Neuronal stem cell (in vitro differentiated cells): ENCODE measurements at regions not wholly inside any gene's neighbourhood (a gene's known extent, or its start where the extent isn't known, plus 50 kb on each side); places are given as distances from the start of the nearest gene placed in this dataset.
"Not testable (repeated sequence)": the region's sequence is repeated elsewhere in the genome, so short reads cannot be mapped to it uniquely, and the experiment has no call there.

Experiments used
- DNase-seq: peaks from one replicate; pipeline ENCODE4 v3.0.0-alpha.2; 2013; ENCODE audit warnings: low spot score
- H2AFZ ChIP-seq: one replicate; pipeline ENCODE4 v1.6.1; 2013; ENCODE audit warnings: mild to moderate bottlenecking, low read length, inconsistent platforms
- H2AK5ac ChIP-seq: 2 replicates; pipeline ENCODE4 v1.6.1; 2013; ENCODE audit warnings: low read depth, mild to moderate bottlenecking, inconsistent platforms, low read length, moderate library complexity, mixed read lengths
- H2BK120ac ChIP-seq: 2 replicates; pipeline ENCODE4 v1.6.1; 2013; ENCODE audit warnings: low read depth, mild to moderate bottlenecking, inconsistent platforms, low read length, moderate library complexity, mixed read lengths
- H2BK12ac ChIP-seq: one replicate; pipeline ENCODE4 v1.6.1; 2013; ENCODE audit warnings: low read length, inconsistent platforms
- H2BK15ac ChIP-seq: 2 replicates; pipeline ENCODE4 v1.6.1; 2013; ENCODE audit warnings: mild to moderate bottlenecking, low read length, inconsistent platforms, mixed read lengths
- H2BK5ac ChIP-seq: one replicate; pipeline ENCODE4 v1.6.1; 2013; ENCODE audit warnings: inconsistent platforms, mild to moderate bottlenecking, low read length, moderate library complexity
- H3K14ac ChIP-seq: one replicate; pipeline ENCODE4 v1.6.1; 2013; ENCODE audit warnings: low read length, inconsistent platforms
- H3K18ac ChIP-seq: 2 replicates; pipeline ENCODE4 v1.6.1; 2013; ENCODE audit warnings: low read length, inconsistent platforms
- H3K23ac ChIP-seq: 2 replicates; pipeline ENCODE4 v1.6.1; 2013; ENCODE audit warnings: low read depth, mild to moderate bottlenecking, mixed read lengths, low read length, inconsistent platforms; ENCODE audit not compliant: poor library complexity
- H3K27ac ChIP-seq: replicated peaks from 3 replicates; pipeline ENCODE4 v1.5.1; 2013; ENCODE audit warnings: low read length, inconsistent platforms
- H3K27me3 ChIP-seq, 3 experiments: 2 replicates each; pipeline ENCODE4 v1.6.1; 2013; ENCODE audit warnings: low read length in 3 of 3, mild to moderate bottlenecking in 2 of 3, inconsistent platforms in 1 of 3, low read depth in 1 of 3, mixed read lengths in 1 of 3, moderate library complexity in 1 of 3; ENCODE audit not compliant: control insufficient read depth in 3 of 3, insufficient read depth in 3 of 3
- H3K36me3 ChIP-seq, 2 donors: replicated peaks in 1 of 2; 2 replicates each; pipeline ENCODE4 v1.6.1; 2013; ENCODE audit warnings: low read length in 2 of 2; ENCODE audit not compliant: control insufficient read depth in 2 of 2, insufficient read depth in 2 of 2
- H3K4ac ChIP-seq: 2 replicates; pipeline ENCODE4 v1.6.1; 2013; ENCODE audit warnings: inconsistent platforms, mild to moderate bottlenecking, low read length, moderate library complexity
- H3K4me1 ChIP-seq, 2 donors: 1 replicate in 1 of 2; 2 replicates in 1 of 2; pipeline ENCODE4 v1.6.1; 2013; ENCODE audit warnings: low read length in 2 of 2, low read depth in 1 of 2; ENCODE audit not compliant: control insufficient read depth in 2 of 2, insufficient read depth in 1 of 2
- H3K4me2 ChIP-seq: one replicate; pipeline ENCODE4 v1.6.1; 2013; ENCODE audit warnings: mild to moderate bottlenecking, low read length, inconsistent platforms; ENCODE audit not compliant: insufficient read depth, poor library complexity, severe bottlenecking
- H3K4me3 ChIP-seq, 2 donors: 2 replicates each; pipeline ENCODE4 v1.5.1; 2013; ENCODE audit warnings: low read length in 2 of 2, mild to moderate bottlenecking in 2 of 2, inconsistent platforms in 1 of 2, moderate library complexity in 1 of 2
- H3K79me1 ChIP-seq: one replicate; pipeline ENCODE4 v1.6.1; 2013; ENCODE audit warnings: low read depth, mild to moderate bottlenecking, inconsistent platforms, low read length, moderate library complexity
- H3K9ac ChIP-seq: one replicate; pipeline ENCODE4 v1.6.1; 2013; ENCODE audit warnings: mild to moderate bottlenecking, low read depth, low read length, inconsistent platforms; ENCODE audit not compliant: poor library complexity
- H3K9me3 ChIP-seq, 2 donors: replicated peaks in 1 of 2; 2 replicates each; pipeline versions ENCODE3 to v1.6.1; 2013; ENCODE audit warnings: low read length in 2 of 2, mild to moderate bottlenecking in 2 of 2, inconsistent platforms in 1 of 2, low read depth in 1 of 2, mixed read lengths in 1 of 2, moderate library complexity in 1 of 2; ENCODE audit not compliant: control insufficient read depth in 2 of 2, insufficient read depth in 1 of 2
- H4K8ac ChIP-seq: one replicate; pipeline ENCODE4 v1.6.1; 2013; ENCODE audit warnings: low read depth, mild to moderate bottlenecking, inconsistent platforms, low read length, moderate library complexity
- H4K91ac ChIP-seq: one replicate; pipeline ENCODE4 v1.6.1; 2013; ENCODE audit warnings: low read length, low read depth, mild to moderate bottlenecking, inconsistent platforms; ENCODE audit not compliant: poor library complexity
- WGBS, 2 donors: extraction: QIAGEN DNeasy Blood & Tissue Kit; methylation state at CpG; one replicate each; pipeline ENCODE4 v1.1.7; 2013; ENCODE audit warnings: missing lambda C conversion rate in 2 of 2, mixed read lengths in 1 of 2; ENCODE audit not compliant: insufficient read length in 2 of 2, insufficient replicate concordance in 1 of 2; ENCODE audit errors: extremely low coverage in 2 of 2; 5-methylcytosine and 5-hydroxymethylcytosine counted together

- no peaks in the 10 kb centered on the region for H3K36me3 ChIP-seq
- H3K14ac ChIP-seq: no peak overlapping the region
- H2BK120ac ChIP-seq: no peak overlapping the region
- no peak overlapping the region for H4K8ac ChIP-seq
- no peak overlapping the region for H2AK5ac ChIP-seq
- H3K4me2 ChIP-seq: no peak overlapping the region
- no peak overlapping the region for H2AFZ ChIP-seq
- no peak overlapping the region for H2BK15ac ChIP-seq
- H2BK5ac ChIP-seq: no peak overlapping the region
- no peak overlapping the region for H3K18ac ChIP-seq
- H4K91ac ChIP-seq: no peak overlapping the region
- WGBS, 2 donors: no CpG with 5 or more reads among the region's 1 CpG
- no peaks in the 10 kb centered on the region for H3K4me1 ChIP-seq
- no peak overlapping the region for H3K9ac ChIP-seq
- H3K27me3 ChIP-seq: no peaks in the 10 kb centered on the region
- no peak for DNase-seq
- H3K4ac ChIP-seq: no peak overlapping the region
- H2BK12ac ChIP-seq: no peak overlapping the region
- no peaks in the 10 kb centered on the region for H3K79me1 ChIP-seq
- no peaks in the 10 kb centered on the region for H3K9me3 ChIP-seq
- no peak overlapping the region for H3K27ac ChIP-seq
- no peak overlapping the region for H3K23ac ChIP-seq
- H3K4me3 ChIP-seq: no peak overlapping the region
Observed at GRCh38 chr5:27129926-27130325, 91.5 kb upstream of the CDH9 start.

GRCh38 chr5:27125856-27126255 lies 87.5 kb upstream of the CDH9 start:
- Histone ChIP-seq H3K27ac (no peak overlapping the region), H4K8ac (no peak overlapping the region), H2BK15ac (no peak overlapping the region), H3K9me3 (no peaks in the 10 kb centered on the region), H2BK12ac (no peak overlapping the region), H3K14ac (no peak overlapping the region), H3K4ac (no peak overlapping the region), H3K18ac (no peak overlapping the region), H3K79me1 (no peaks in the 10 kb centered on the region), H2AFZ (no peak overlapping the region), H4K91ac (no peak overlapping the region), H2BK5ac (no peak overlapping the region), H2AK5ac (no peak overlapping the region), H3K4me2 (no peak overlapping the region), H3K4me3 (no peak overlapping the region), H2BK120ac (no peak overlapping the region), H3K9ac (no peak overlapping the region), H3K23ac (no peak overlapping the region), H3K27me3 (no peaks in the 10 kb centered on the region), H3K36me3 (no peaks in the 10 kb centered on the region), H3K4me1 (no peaks in the 10 kb centered on the region)
- no peak for DNase-seq
- no CpG with 5 or more reads among the region's 2 CpGs for WGBS, 2 donors

GRCh38 chr5:27124590-27124989 lies 86.2 kb upstream of the CDH9 start:
- Histone ChIP-seq H3K4me2 (no peak overlapping the region), H3K23ac (no peak overlapping the region), H2BK12ac (no peak overlapping the region), H4K8ac (no peak overlapping the region), H3K27ac (no peak overlapping the region), H4K91ac (no peak overlapping the region), H2BK120ac (no peak overlapping the region), H3K79me1 (no peaks in the 10 kb centered on the region), H3K4ac (no peak overlapping the region), H3K27me3 (no peaks in the 10 kb centered on the region), H3K9ac (no peak overlapping the region), H2BK5ac (no peak overlapping the region), H3K4me1 (no peaks in the 10 kb centered on the region), H2BK15ac (no peak overlapping the region), H3K36me3 (no peaks in the 10 kb centered on the region), H3K14ac (no peak overlapping the region), H2AK5ac (no peak overlapping the region), H3K9me3 (no peaks in the 10 kb centered on the region), H3K18ac (no peak overlapping the region), H2AFZ (no peak overlapping the region), H3K4me3 (no peak overlapping the region)
- WGBS, 2 donors: no CpG with 5 or more reads among the region's 3 CpGs
- no peak for DNase-seq

GRCh38 chr5:27119736-27120321 lies 81.4 kb upstream of the CDH9 start:
- not testable (repeated sequence) for H3K23ac ChIP-seq, H3K4me1 ChIP-seq, H3K9me3 ChIP-seq, H2BK15ac ChIP-seq, H3K9ac ChIP-seq, H2AFZ ChIP-seq, H3K18ac ChIP-seq, H3K79me1 ChIP-seq, H3K36me3 ChIP-seq, H3K4me3 ChIP-seq, H2AK5ac ChIP-seq, H3K27ac ChIP-seq, DNase-seq, H2BK120ac ChIP-seq, H3K4ac ChIP-seq, H2BK12ac ChIP-seq, H4K8ac ChIP-seq, H3K4me2 ChIP-seq, H4K91ac ChIP-seq, H2BK5ac ChIP-seq, H3K14ac ChIP-seq, H3K27me3 ChIP-seq
- no CpG with 5 or more reads among the region's 38 CpGs for WGBS, 2 donors
